ENCODE measurements at regions not wholly inside any gene's neighbourhood (a gene's known extent, or its start where the extent isn't known, plus 50 kb on each side); places are given as distances from the start of the nearest gene placed in this dataset.

- Histone ChIP-seq H3K4me3 (no peak overlapping the region), H3K27ac (replicated peaks) (no peak overlapping the region), H3K4me1 (no peaks in the 10 kb centered on the region), H3K36me3 (no peaks in the 10 kb centered on the region), H3K27me3 (ENCODE audit: low read depth) (peaks cover 56% of the 10 kb centered on the region), H3K9me3 (replicated peaks) (peaks cover 29% of the 10 kb centered on the region)
- intact Hi-C loops (cut with micrococcal nuclease), result no loop called here
- no peak for DNase-seq
- TF ChIP-seq CTCF (IDR thresholded peaks at IDR 0.05; ENCODE audit: borderline replicate concordance), result no peak
These were observed 267.5 kb downstream of the IRF8 start for GRCh38 chr16:86166414-86166813.

GRCh38 chr16:86167061-86167460 lies 268.1 kb downstream of the IRF8 start:
- no peak for TF ChIP-seq CTCF (IDR thresholded peaks at IDR 0.05; ENCODE audit: borderline replicate concordance)
- intact Hi-C loops (cut with micrococcal nuclease), result no loop called here
- Histone ChIP-seq H3K4me3 (no peak overlapping the region), H3K27ac (replicated peaks) (no peak overlapping the region), H3K9me3 (replicated peaks) (peaks cover 29% of the 10 kb centered on the region), H3K36me3 (no peaks in the 10 kb centered on the region), H3K27me3 (ENCODE audit: low read depth) (peaks cover 56% of the 10 kb centered on the region), H3K4me1 (no peaks in the 10 kb centered on the region)
- DNase-seq, result no peak

- intact Hi-C loops (cut with micrococcal nuclease), result no loop called here
- H3K27me3 ChIP-seq (ENCODE audit: low read depth), result peaks cover 68% of the 10 kb centered on the region
- TF ChIP-seq CTCF (IDR thresholded peaks at IDR 0.05; ENCODE audit: borderline replicate concordance), result no peak
- peaks cover 14% of the 10 kb centered on the region for H3K9me3 ChIP-seq (replicated peaks)
- DNase-seq, result no peak
- no peaks in the 10 kb centered on the region for H3K4me1 ChIP-seq
- no peaks in the 10 kb centered on the region for H3K36me3 ChIP-seq
- no peak overlapping the region for H3K27ac ChIP-seq (replicated peaks)
- H3K4me3 ChIP-seq, result no peak overlapping the region
These were observed 271.8 kb downstream of the IRF8 start for GRCh38 chr16:86170720-86171119.

GRCh38 chr16:86171329-86171728 lies 272.4 kb downstream of the IRF8 start:
- Histone ChIP-seq H3K27ac (replicated peaks) (no peak overlapping the region), H3K4me1 (no peaks in the 10 kb centered on the region), H3K36me3 (no peaks in the 10 kb centered on the region), H3K4me3 (no peak overlapping the region), H3K9me3 (replicated peaks) (peaks cover 8% of the 10 kb centered on the region), H3K27me3 (ENCODE audit: low read depth) (peaks cover 69% of the 10 kb centered on the region)
- no peak for DNase-seq
- intact Hi-C loops (cut with micrococcal nuclease), result no loop called here
- no peak for TF ChIP-seq CTCF (IDR thresholded peaks at IDR 0.05; ENCODE audit: borderline replicate concordance)

- Histone ChIP-seq H3K9me3 (replicated peaks) (peaks cover 13% of the 10 kb centered on the region), H3K36me3 (no peaks in the 10 kb centered on the region), H3K4me1 (no peaks in the 10 kb centered on the region), H3K4me3 (no peak overlapping the region), H3K27me3 (ENCODE audit: low read depth) (peaks cover 44% of the 10 kb centered on the region), H3K27ac (replicated peaks) (no peak overlapping the region)
- no peak for TF ChIP-seq CTCF (IDR thresholded peaks at IDR 0.05; ENCODE audit: borderline replicate concordance)
- intact Hi-C loops (cut with micrococcal nuclease), result no loop called here
- no peak for DNase-seq
These were observed 276.9 kb downstream of the IRF8 start for GRCh38 chr16:86175816-86176215.

GRCh38 chr16:86176462-86176861 lies 277.5 kb downstream of the IRF8 start:
- no peak for DNase-seq
- no peak for TF ChIP-seq CTCF (IDR thresholded peaks at IDR 0.05; ENCODE audit: borderline replicate concordance)
- H3K36me3 ChIP-seq, result no peaks in the 10 kb centered on the region
- no peak overlapping the region for H3K27ac ChIP-seq (replicated peaks)
- H3K4me1 ChIP-seq, result no peaks in the 10 kb centered on the region
- H3K27me3 ChIP-seq (ENCODE audit: low read depth), result peaks cover 39% of the 10 kb centered on the region
- no peak overlapping the region for H3K4me3 ChIP-seq
- intact Hi-C loops (cut with micrococcal nuclease), result no loop called here
- peaks cover 13% of the 10 kb centered on the region for H3K9me3 ChIP-seq (replicated peaks)
